Left lobe of liver (tissue), 2 donors: ENCODE measurements at regions not wholly inside any gene's neighbourhood (a gene's known extent, or its start where the extent isn't known, plus 50 kb on each side); places are given as distances from the start of the nearest gene placed in this dataset.

Experiments used
- ATAC-seq: fragments of 200-7000 bp; cut with Tn5 transposase; one replicate; pipeline ENCODE4 v1.9.1; 2020; ENCODE audit warnings: mild to moderate bottlenecking, moderate library complexity
- DNase-seq: peaks from one replicate; pipeline ENCODE4 v3.0.0-alpha.2; 2020; ENCODE audit warnings: low spot score
- donor health status: DM: no; HTN: no; CAD: no; lungs with moderate emphysema.
- donor health status: DM: no; HTN: yes; CAD: no.

DNA sequence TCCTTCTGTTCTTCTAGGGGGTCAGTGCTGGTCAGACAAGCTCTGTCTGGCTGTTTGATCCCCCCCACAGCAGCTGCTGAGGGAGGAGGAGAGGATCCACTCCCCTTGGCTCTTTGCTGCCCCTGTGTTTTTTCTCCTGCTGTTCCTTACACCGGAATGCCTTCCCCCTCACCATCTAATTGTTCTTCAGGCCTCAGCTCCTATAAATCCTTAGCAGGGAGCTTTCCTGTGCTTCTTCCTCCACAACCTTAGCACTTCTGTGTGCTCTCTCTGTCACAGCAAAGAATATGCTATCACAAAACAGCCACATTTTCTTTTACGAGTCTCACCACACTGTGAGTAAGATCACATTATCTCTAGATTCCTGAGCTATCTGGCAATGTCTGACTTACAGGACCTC, 196.6 kb downstream of the OTOR start:
- no peak for ATAC-seq
- no peak for DNase-seq

DNA sequence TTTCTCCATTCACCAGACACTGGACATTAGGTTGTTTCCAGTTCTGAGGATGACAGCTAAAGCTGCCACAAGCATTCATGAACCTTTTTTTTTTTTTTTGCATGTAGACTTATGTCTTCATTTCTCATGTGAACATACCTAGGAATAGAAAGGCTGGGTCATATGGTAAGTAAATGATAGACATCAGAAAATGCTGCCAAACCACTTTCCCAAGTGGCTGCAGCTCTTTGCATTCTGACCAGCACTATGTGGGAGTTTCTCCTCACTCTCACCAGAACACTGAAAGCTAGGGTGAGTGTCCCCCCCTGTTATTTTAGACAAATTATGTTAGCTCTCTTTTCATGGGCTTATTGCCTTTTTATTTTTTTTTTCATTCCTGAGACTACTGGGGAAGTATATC, 197.5 kb downstream of the OTOR start:
- ATAC-seq (no peak), DNase-seq (no peak)

DNA sequence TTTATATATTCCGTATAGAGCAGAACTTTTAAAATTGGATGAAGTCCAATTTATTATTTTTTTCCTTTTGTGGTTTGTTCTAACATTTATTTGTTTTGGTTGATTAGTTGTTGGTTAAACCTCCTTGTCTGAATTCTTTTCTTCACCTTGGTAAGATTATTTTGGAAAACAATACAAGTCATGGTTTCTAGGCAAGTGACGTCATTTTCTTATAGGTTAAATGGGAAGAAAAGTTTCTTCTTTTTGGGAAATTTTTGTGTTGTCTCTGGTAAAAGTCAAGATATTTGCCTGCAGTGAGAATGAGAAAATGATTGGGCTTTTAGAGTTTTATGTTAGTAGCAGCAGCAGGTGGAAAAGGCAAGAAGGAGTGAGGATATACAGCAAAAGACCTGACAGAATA, 197.9 kb downstream of the OTOR start:
- DNase-seq (no peak), ATAC-seq (no peak)

DNA sequence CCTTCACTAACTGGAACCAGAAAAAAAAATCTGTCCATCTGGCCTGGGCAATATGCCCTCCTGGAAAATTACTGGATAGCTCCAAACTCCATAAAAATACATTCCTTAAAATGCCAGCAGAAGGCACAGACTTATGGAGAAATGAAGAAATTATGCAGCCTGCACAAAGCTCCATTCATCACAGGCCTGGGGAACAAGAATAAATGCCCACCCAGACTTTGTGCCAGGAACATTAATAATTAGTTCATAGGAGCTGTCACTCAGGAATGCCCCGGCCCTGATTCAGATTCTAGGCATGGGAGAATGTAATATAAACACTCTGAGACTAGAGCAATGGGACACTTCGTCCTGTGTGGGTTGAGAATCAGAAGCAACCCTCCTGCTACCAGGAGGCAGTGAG, 199.3 kb downstream of the OTOR start:
- no peak for DNase-seq
- ATAC-seq, result no peak

DNA sequence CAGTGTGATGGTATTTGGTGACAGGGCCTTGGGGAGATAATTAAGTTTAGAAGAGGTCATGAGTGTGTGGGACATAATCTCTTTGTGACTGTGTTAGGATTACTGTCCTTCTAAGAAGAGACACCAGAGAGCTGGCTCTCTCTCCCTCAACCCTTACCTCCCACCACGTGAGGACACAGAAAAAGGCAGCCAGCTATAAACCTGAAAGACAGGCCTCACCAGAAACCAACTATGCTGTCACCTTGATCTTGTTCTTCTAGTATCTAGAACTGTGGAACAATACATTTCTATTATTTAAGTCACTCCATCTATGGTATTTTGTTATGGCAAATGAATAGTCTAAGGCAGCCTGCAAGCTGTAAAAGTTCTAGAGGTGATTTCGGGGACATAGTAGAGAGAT, 203.7 kb downstream of the OTOR start:
- ATAC-seq (no peak), DNase-seq (no peak)

DNA sequence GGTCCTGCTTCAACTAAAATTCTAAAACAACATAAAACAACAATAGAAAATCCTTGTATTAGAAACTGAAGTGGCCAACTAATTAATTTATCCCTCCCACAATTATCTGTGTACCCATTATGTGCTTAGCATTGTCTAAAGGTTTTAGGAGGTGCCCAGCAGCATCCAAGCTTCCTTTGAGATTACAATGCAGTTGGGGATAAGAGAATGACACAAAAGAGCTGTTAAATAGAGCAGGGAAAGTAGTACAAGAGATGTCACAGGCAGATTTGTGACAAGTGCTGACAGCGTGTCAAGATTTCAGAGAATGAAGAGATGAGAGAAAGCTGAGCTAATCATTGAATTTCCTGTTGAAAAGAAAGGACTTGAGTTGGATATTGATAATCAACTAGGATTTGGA, 204.8 kb downstream of the OTOR start:
- DNase-seq, result no peak
- ATAC-seq, result no peak

DNA sequence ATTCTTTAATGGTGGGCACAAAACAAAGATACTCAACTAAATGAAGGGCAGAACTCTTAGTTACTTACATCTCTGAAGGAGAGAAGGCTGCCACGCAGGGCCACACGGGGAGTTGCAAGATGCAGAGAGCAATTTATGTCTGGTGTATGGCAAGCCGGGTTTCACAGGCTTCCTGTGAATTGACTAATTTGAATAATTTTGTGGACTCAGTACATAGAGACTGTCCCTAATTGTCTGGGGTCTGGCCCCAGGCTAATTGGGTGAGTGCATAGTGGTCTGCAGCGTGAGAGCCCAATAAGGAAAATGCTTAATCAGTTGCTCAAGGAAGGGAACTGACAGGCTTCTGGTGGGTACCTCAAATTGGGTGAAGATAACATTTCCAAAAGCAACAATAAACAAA, 205.7 kb downstream of the OTOR start:
- ATAC-seq (no peak), DNase-seq (no peak)

DNA sequence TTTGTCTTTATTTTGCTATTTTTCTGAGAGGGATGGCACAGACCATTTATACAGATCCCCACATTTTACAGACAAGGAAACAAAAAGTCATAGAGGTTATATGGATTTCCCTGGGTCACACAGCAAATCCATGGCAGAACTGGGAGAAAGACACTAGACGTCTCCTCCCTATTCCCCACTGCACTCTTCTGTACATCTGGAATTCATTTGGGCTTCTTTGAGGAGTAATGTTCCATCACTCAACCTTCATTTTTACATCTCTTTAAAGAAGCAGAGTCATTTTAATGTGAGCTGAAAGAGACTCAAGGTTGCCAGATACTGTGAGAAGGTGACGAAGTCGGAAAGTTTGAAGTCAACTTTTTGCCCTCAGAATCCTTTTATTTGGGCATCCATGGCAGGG, 207.3 kb downstream of the OTOR start:
- DNase-seq, result no peak
- ATAC-seq, result no peak

DNA sequence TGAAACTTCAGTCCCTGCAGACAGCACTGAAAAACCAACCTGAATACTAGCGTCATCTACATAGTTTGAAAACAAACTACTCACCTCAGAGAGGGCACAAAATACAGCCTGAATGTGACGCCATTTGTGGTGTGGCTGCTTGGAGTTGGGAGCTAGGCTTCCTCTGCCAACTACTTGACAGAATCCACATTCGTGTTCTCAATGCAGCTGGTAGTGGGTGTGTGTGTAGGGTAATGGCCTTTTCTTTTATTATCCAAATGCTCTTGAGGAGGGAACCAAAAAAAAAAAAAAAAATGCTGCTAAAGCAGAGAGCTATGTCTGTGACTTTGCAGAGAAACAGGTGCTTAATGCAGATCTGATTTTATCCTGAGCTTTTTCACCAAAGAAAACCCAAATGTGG, 207.8 kb downstream of the OTOR start:
- DNase-seq (no peak), ATAC-seq (no peak)

DNA sequence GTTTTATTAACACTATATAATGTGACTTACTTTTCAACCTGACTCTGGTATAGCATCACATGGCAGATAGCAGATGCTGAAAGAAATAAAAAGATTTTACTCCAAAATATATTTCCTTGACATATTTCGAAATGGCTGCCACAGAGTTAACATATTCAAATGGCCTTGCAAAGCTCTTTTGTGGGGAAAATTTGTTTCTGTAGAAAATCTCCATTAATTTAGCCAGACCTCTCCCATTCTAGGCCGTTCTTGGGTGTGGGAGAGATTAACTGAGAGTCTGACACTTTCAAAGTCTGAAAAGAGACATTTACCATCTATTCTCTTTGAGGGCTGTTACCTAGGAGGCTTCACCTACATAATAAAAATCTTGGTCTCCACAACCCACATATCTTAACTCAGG, 217.2 kb downstream of the OTOR start:
- DNase-seq (no peak), ATAC-seq (no peak)

DNA sequence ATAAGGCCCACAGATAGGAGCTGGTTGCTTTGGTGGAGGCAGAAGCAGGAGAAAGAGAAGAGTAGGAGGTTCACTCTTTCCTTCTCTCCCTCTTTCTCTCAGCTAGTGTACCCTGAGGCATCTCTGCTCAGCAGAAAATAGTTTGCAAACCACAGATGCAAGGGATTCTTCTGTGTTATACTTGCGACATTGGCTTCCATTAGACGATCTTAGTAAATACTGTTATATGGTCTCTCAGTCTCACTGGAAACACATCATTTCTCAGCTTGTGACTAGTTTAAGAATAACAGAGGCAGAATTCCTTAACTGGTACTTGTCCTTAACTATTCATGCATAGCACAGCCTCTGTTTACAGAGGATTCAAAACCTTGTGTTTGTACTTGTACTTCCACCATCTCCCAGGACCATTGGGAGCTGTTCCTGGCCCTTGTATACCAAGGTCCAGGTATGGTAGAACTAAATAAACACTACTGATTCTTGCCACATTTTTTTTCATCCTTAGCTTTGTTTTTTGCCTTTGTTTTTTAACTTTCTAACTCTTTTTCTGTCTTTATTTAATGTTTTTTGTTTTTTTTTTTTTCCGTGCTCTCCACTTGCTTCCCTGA, 218.2 kb downstream of the OTOR start:
- no peak for DNase-seq
- no peak for ATAC-seq

DNA sequence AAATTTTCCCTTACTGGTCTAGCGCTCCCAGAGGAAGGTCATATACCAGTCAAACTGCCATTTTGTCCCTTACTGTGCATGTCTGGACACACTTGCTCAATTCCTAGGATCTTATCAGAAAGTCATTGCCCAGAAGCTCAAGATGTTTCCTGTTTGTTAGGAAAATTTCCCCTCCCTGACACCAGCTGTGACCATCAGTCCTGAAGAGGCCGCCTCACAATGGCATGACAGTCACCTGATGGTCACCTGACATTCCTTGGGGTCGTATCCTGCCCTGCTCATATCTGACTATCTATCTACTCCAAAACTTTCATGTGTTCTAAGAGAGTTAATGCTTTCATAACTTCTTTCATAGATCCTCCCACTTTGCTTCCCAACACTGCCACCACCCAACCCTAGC, 219.9 kb downstream of the OTOR start:
- DNase-seq, result no peak
- ATAC-seq, result no peak

DNA sequence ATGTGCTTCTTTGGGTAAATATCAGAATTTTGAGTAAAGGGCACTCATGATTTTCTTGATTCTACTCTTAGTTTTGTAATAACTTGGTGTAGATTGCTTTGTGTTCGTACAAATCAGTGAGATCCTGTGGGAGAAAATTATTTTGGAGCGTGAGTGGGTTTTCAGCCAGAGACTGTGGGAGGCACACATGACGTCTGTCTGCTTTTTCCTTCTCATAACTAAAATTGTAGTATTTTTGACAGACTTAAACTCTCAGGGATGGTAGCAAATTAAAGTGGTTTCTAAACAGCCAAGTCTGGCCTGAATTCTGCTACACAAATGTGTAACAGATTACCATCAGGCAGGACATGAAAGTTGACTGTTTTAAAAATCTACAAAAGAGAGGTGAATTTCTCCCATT, 222.6 kb downstream of the OTOR start:
- no peak for ATAC-seq
- DNase-seq, result no peak

DNA sequence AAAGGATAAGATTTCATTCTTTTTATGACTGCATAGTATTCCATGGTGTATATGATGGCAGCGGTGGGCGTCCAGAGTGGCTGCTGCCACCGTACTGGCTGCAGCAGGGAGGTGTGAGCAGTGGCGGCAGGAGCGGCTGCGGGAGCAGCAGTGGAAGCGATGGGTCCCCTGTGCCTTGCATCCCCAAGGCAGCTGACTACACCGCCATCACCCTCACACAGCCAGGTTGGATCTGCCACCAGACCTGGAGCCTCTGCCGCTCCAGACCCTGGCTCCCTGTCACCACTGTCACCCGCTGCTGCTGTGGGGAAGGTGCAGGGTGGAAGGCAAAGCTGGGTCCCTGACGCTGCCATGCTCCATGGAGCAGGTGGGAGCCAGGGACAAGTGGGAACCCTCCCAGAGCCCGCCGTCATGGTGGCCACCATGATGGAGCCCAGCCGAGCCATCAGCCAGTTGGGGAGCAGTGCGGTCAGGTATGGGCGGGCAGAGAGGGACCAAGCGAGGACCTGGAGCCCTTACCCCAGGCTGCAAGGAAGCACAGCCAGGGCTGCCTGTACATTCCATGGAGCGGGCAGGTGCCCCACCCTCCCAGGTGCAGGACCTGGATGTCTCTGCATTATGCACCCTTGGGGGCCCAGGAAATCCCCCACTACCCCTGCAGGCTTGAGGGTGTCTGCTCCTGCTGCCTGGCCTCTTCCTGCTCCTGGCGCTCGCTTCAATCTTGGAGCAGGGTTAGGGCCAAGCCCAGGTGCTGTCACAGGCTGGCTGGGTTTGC, 226.1 kb downstream of the OTOR start:
- ATAC-seq (no peak), DNase-seq (no peak)

DNA sequence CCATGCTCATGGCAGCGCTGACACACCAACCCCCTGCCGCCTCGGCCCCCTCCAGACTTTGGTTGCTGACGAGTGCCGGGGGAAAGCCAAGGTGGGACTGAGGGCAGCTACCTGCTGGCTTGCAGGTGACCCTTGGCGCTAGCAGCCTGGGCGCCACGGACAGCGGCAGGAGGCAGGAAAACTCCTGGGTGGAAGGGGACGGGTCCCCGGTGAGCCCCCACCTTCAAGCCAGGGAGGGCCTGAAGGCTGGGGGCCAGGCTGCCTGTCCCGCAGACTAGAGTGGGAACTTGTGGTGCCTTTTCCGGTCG, 226.7 kb downstream of the OTOR start:
- no peak for DNase-seq
- ATAC-seq, result no peak

DNA sequence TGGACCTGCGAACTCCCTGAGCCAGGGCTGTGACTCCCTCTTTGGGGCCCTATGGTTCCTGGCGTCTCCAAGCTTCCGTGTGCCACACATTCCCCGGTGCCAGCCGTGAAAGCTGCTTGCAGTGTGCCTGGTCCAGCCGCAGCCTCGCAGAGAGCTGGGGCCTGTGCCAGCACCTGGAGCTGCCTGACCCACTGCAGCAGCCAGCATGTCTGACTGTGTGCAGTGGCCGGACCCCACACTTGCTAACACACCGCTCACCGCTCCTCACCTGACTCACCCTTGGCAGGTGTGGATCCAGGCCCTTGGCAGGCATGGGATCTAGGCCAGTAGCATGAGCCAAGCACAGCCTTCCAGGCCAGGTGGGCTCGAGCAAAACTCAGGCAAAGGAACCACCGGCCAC, 227.5 kb downstream of the OTOR start:
- no peak for ATAC-seq
- DNase-seq, result no peak

DNA sequence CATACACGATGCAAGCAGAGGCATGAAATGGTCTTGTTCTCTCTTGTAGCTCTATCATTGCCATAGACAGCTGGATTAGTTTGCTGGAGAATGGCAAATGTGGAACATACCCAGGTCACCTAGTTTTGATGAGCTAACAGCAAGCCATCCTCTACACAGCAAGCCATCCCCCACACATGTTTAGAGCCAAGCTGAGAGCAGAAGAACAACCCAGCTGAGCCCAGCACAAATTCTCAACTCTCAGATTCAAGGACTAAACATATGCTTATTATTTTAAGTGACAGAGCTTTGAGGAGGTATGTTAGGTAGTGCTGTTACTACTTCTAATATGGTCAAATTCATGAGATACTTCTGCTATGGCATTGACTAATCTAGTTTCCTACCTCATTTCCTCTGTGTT, 230.3 kb downstream of the OTOR start:
- no peak for ATAC-seq
- DNase-seq, result no peak

DNA sequence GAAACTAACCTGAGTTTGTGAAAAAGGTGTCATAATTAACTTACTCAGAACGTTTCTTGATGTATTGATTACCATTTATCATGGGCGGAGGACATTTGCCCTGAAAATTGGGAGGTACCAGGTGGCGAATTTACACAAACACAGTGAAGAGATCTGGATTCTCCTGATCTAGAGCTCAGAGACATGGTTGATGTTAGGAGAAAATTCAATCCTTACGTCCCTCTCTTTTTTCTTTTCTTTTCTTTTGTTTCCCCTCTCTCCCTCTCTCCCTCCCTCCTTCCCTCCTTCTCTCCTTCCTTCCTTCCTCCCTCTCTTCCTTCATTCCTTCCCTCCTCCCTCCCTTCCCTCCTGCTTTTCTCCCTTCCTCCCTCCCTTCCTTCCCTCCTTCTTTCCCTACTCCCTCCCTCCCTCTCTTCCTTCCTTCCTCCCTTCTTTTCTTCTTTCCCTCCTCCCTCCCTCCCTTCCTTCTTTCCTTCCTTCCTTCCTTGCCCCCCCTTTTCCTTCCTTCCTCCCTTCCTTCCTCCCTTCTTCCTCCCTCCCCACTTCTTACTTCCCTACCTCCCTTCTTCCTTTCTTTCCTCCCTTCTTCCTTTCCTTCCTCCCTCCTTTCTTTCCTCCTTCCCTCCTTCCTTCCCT, 234.1 kb downstream of the OTOR start:
- no peak for DNase-seq
- no peak for ATAC-seq

DNA sequence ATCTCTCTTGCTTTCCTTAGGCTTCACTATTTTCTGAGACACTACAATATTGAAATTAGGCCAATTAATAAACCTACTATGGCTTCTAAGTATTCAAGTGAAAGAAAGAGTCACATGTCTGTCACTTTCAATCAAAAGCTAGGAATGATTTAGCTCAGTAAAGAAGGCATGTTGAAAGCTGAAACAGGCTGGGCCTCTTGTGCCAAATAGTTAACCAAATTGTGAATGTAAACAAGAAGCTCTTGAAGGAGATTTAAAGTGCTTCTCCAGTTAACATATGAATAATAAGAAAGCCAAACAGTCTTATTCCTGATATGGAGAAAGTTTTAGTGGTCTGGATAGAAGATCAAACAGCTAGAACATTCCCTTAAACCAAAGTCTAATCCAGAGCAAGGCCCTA, 236.3 kb downstream of the OTOR start:
- ATAC-seq, result no peak
- DNase-seq, result no peak

DNA sequence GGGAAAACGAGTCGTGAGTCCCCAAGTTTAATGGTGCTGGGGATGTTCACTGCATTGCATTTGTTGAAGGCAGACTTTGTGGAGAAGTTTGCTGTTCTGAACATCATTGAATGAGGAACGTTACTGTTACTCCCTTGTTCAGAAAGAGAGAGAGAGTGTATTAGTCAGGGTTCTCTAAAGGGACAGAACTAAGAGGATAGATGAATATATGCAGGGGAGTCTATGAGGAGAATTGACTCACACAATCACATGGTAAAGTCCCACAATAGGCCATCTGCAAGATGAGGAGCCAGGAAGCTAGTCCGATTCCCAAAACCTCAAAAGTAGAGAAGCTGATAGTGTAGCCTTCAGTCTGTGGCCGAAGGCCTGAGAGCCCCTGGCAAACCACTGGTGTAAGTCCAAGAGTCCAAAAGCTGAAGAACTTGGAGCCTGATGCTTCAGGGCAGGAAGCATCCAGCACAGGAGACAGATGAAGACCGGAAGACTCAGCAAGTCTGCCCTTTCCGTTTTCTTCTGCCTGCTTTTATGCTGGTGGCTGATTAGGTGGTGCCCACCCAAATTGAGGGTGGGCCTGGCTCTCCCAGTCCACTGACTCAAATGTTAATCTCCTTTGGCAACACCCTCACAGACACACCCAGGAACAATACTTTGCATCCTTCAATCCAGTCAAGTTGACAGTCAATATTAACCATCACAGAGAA, 223.5 kb upstream of the PCSK2 start:
- ATAC-seq (no peak), DNase-seq (no peak)

DNA sequence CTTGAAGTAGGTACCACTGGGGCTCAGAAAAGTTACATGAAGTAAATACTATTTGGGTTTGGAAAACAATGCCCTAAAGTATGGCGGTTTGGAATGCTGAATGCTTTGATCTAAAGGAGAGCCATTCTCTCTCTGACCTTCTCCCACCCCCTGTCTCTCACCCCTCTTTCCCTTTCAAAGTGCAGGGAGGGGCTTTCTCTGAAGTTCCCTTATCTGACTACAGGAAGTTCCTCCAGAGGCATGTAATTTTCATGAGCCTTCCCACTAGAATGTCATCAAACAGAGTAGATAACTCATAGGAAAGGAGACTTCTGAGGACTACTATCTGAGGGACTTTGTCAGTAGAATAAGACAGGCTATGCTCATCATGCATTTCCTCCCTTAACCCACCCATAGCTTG, 216.7 kb upstream of the PCSK2 start:
- no peak for ATAC-seq
- DNase-seq, result no peak

DNA sequence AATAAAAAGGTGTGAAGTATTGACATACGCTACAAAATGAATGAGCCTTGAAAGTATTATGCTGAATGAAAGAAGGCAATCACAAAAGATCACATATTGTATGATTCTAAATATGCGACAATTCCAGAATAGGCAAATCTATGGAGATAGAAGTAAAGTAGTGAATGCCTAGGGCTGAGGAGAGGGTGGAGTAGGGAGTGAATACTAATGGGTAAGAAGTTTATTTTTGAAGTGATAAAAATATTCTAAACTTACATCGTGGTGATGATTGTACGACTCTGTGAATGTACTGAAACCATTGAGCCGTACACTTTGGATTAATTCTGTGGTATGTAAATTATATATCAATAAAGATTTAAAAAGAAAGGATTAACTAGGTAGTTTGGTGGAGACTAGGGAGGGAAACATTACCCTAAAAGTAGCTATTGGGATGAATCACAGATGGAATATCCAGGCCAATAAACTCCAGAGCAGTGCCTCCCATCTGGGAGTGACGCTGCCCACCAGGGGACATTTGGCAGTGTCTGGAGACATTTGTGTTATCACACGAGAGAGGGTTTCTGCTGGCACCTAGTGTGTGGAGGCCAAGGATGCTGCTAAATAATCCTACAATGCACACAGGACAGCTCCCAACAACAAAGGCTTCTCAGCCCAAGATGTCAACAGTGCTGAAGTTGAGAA, 214.2 kb upstream of the PCSK2 start:
- ATAC-seq (no peak), DNase-seq (no peak)
